CD4-positive, alpha-beta T cell (primary cell): ENCODE measurements at regions not wholly inside any gene's neighbourhood (a gene's known extent, or its start where the extent isn't known, plus 50 kb on each side); places are given as distances from the start of the nearest gene placed in this dataset.

Experiments used
- ATAC-seq: fragments of 200-7000 bp; cut with Tn5 transposase; one replicate; pipeline ENCODE4 v1.10.0; 2022; ENCODE audit warnings: mild to moderate bottlenecking; ENCODE audit not compliant: poor library complexity
- CTCF ChIA-PET: fragments of 350-600 bp; sonication (Branson Sonifier 250); formaldehyde crosslinking; loops from one replicate; lab custom pipeline; 2021; ENCODE audit warnings: antibody characterized with exemption, inconsistent platforms; lab: Charles Lee
- POLR2A ChIA-PET: fragments of 350-600 bp; sonication (Branson Sonifier 250); formaldehyde crosslinking; loops from one replicate; lab custom pipeline; 2021; ENCODE audit warnings: antibody characterized with exemption, inconsistent platforms; lab: Charles Lee
- DNase-seq, 14 experiments: peaks; one replicate each; pipeline ENCODE4 v3.0.0-alpha.2; 2013 to 2020; ENCODE audit warnings: mixed read lengths in 2 of 14
- H3K27ac ChIP-seq, 2 donors: one replicate each; pipeline versions ENCODE4 v1.5.1 to v1.7.0; 2013; ENCODE audit warnings: low read length in 2 of 2, low read depth in 1 of 2, mild to moderate bottlenecking in 1 of 2
- H3K27me3 ChIP-seq, 2 experiments: 1 replicate in 1 of 2; 2 replicates in 1 of 2; pipeline versions ENCODE4 v1.6.1 to v1.7.0; 2013; ENCODE audit warnings: low read length in 2 of 2, control low read depth in 1 of 2, mild to moderate bottlenecking in 1 of 2, moderate library complexity in 1 of 2; ENCODE audit not compliant: insufficient read depth in 2 of 2, control insufficient read depth in 1 of 2
- H3K36me3 ChIP-seq: one replicate; pipeline ENCODE4 v1.6.1; 2013; ENCODE audit warnings: low read length, control low read depth; ENCODE audit not compliant: insufficient read depth
- H3K4me1 ChIP-seq: one replicate; pipeline ENCODE4 v1.6.1; 2013; ENCODE audit warnings: low read length, control low read depth; ENCODE audit not compliant: insufficient read depth
- H3K4me3 ChIP-seq: one replicate; pipeline ENCODE4 v1.5.1; 2013; ENCODE audit warnings: mild to moderate bottlenecking, low read length, moderate library complexity
- H3K9me3 ChIP-seq, 2 experiments: 1 replicate in 1 of 2; 2 replicates in 1 of 2; pipeline versions ENCODE4 v1.6.1 to v1.7.0; 2013; ENCODE audit warnings: low read length in 2 of 2, mild to moderate bottlenecking in 2 of 2, control low read depth in 1 of 2, moderate library complexity in 1 of 2; ENCODE audit not compliant: control insufficient read depth in 1 of 2, insufficient read depth in 1 of 2
- H3K27ac Mint-ChIP-seq: one replicate; pipeline ENCODE4 v1.8.0; 2020; ENCODE audit warnings: mixed read lengths
- H3K27me3 Mint-ChIP-seq: one replicate; pipeline ENCODE4 v1.8.0; 2021; ENCODE audit warnings: mixed read lengths
- H3K36me3 Mint-ChIP-seq: one replicate; pipeline ENCODE4 v1.8.0; 2021; ENCODE audit warnings: low read depth, mixed read lengths
- H3K4me1 Mint-ChIP-seq: one replicate; pipeline ENCODE4 v1.8.0; 2021; ENCODE audit warnings: low read depth, mixed read lengths
- H3K4me3 Mint-ChIP-seq: one replicate; pipeline ENCODE4 v1.8.0; 2020; ENCODE audit warnings: mild to moderate bottlenecking, mixed read lengths
- H3K9me3 Mint-ChIP-seq: one replicate; pipeline ENCODE4 v1.8.0; 2020; ENCODE audit warnings: mixed read lengths
- intact Hi-C, 2 experiments: fragments of 100-400 bp; cut with DNase I in 1 of 2; cut with micrococcal nuclease in 1 of 2; formaldehyde crosslinking; loops; one replicate each; pipeline versions ENCODE4 v1.15.1 to v1.9.0; 2023 to 2025; cut with DNase I, micrococcal nuclease
- TF ChIP-seq, protein P1 (sequence below): fragments of 200-600 bp; IDR thresholded peaks from one replicate; pipeline ENCODE4 v1.8.0; 2022; ENCODE audit warnings: antibody characterized with exemption, mild to moderate bottlenecking

- intact Hi-C loops: no loop called here
- POLR2A ChIA-PET: no interaction called here
These were observed 131.1 kb upstream of the ZNF462 start for GRCh38 chr9:106731910-106732309.

GRCh38 chr9:106733828-106734380 is 129.1 kb upstream of the ZNF462 start:
- CTCF ChIA-PET: no interaction called here
- intact Hi-C loops: no loop called here

More at GRCh38 chr9:106731910-106732309, 131.1 kb upstream of the ZNF462 start:
- Mint-ChIP-seq H3K4me3 (no peak overlapping the region), H3K4me1 (no peaks in the 10 kb centered on the region), H3K27ac (no peak overlapping the region), H3K36me3 (no peaks in the 10 kb centered on the region), H3K9me3 (peaks cover 4% of the 10 kb centered on the region), H3K27me3 (no peaks in the 10 kb centered on the region)
- ATAC-seq (no peak), DNase-seq (no peak)
- Histone ChIP-seq H3K9me3 (no peaks in the 10 kb centered on the region), H3K4me1 (no peaks in the 10 kb centered on the region), H3K4me3 (no peak overlapping the region), H3K36me3 (no peaks in the 10 kb centered on the region), H3K27ac (no peak overlapping the region), H3K27me3 (no peaks in the 10 kb centered on the region)
- TF ChIP-seq, protein P1, sequence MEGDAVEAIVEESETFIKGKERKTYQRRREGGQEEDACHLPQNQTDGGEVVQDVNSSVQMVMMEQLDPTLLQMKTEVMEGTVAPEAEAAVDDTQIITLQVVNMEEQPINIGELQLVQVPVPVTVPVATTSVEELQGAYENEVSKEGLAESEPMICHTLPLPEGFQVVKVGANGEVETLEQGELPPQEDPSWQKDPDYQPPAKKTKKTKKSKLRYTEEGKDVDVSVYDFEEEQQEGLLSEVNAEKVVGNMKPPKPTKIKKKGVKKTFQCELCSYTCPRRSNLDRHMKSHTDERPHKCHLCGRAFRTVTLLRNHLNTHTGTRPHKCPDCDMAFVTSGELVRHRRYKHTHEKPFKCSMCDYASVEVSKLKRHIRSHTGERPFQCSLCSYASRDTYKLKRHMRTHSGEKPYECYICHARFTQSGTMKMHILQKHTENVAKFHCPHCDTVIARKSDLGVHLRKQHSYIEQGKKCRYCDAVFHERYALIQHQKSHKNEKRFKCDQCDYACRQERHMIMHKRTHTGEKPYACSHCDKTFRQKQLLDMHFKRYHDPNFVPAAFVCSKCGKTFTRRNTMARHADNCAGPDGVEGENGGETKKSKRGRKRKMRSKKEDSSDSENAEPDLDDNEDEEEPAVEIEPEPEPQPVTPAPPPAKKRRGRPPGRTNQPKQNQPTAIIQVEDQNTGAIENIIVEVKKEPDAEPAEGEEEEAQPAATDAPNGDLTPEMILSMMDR: no peak
- CTCF ChIA-PET: no interaction called here

DNA sequence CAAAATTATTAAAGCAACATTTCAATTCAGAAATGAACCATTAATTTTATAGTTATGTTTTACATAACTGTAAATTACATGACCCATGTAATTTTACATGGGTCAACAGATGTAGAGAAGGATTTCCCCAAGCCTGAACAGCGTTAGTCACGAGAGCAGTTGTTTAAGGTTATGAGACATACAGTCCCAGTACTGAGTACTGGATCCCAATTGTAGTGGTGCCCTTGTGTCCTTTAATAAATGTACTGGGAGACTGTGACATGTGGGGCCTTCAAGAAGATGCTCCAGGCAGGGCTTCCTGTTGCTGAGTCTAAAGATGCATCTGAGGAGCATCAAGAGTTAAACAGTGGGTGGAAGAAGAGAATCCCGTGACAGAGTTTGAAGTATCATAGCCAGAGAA is 125.5 kb upstream of the ZNF462 start:
- no peaks in the 10 kb centered on the region for H3K27me3 ChIP-seq
- TF ChIP-seq, protein P1: no peak
- H3K36me3 ChIP-seq: no peaks in the 10 kb centered on the region
- no peak overlapping the region for H3K27ac ChIP-seq
- Mint-ChIP-seq H3K4me1 (no peaks in the 10 kb centered on the region), H3K27me3 (no peaks in the 10 kb centered on the region), H3K4me3 (no peak overlapping the region), H3K36me3 (no peaks in the 10 kb centered on the region), H3K27ac (no peak overlapping the region), H3K9me3 (peaks cover 4% of the 10 kb centered on the region)
- ChIA-PET CTCF (no interaction called here), POLR2A (no interaction called here)
- no peak overlapping the region for H3K4me3 ChIP-seq
- DNase-seq (no peak), ATAC-seq (no peak)
- H3K9me3 ChIP-seq: no peaks in the 10 kb centered on the region
- no peaks in the 10 kb centered on the region for H3K4me1 ChIP-seq
- intact Hi-C loops: no loop called here

More at GRCh38 chr9:106733828-106734380, 129.1 kb upstream of the ZNF462 start:
- H3K36me3 ChIP-seq: no peaks in the 10 kb centered on the region
- H3K4me1 Mint-ChIP-seq: no peaks in the 10 kb centered on the region
- H3K9me3 Mint-ChIP-seq: peaks cover 4% of the 10 kb centered on the region
- H3K4me1 ChIP-seq: no peaks in the 10 kb centered on the region
- no peaks in the 10 kb centered on the region for H3K36me3 Mint-ChIP-seq
- POLR2A ChIA-PET: no interaction called here
- H3K4me3 ChIP-seq: no peak overlapping the region
- no peak for ATAC-seq
- no peaks in the 10 kb centered on the region for H3K27me3 ChIP-seq
- no peaks in the 10 kb centered on the region for H3K27me3 Mint-ChIP-seq
- TF ChIP-seq, protein P1: no peak
- no peaks in the 10 kb centered on the region for H3K9me3 ChIP-seq
- H3K27ac ChIP-seq: no peak overlapping the region
- H3K4me3 Mint-ChIP-seq: no peak overlapping the region
- no peak overlapping the region for H3K27ac Mint-ChIP-seq
- no peak for DNase-seq
